SK-N-MC (cell line): ENCODE measurements at regions not wholly inside any gene's neighbourhood (a gene's known extent, or its start where the extent isn't known, plus 50 kb on each side); places are given as distances from the start of the nearest gene placed in this dataset.

Experiments used
- EZH2 ChIP-seq: fragments of 200-600 bp; sonication (generic); IDR thresholded peaks from one replicate; pipeline ENCODE4 v1.6.1; 2017; ENCODE audit warnings: antibody characterized with exemption
- POLR2AphosphoS5 ChIP-seq: IDR thresholded peaks from 2 replicates; pipeline ENCODE4 v1.6.1; 2012; ENCODE audit warnings: mild to moderate bottlenecking, low read depth, low read length, borderline replicate concordance

DNA sequence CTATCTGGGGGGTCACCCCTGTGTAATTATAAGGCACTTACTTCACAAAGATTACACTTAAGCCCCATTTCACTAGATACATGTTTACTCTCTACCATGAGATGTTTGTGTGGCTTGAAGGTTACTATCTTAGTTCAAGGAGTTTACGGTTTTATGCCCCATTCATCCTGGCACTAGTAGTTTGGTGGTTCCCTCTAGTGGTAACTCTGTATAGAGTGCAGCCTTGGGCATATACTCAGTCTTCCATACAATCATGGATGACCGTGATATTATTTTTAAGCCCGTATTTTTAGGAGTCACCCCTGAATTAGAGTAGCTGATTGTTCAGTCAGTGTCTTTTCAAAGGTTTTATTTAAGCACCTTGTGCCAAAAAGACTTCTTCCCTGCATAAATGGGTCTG, 109.9 kb upstream of the FAM47C start:
- TF ChIP-seq EZH2: no peak
- no peak for TF ChIP-seq POLR2AphosphoS5
